SJCRH30 (cell line): ENCODE measurements at regions not wholly inside any gene's neighbourhood (a gene's known extent, or its start where the extent isn't known, plus 50 kb on each side); places are given as distances from the start of the nearest gene placed in this dataset.

ENCODE experiments used
- DNase-seq, 2 experiments: peaks; one replicate each; pipeline ENCODE4 v3.0.0-alpha.2; 2015 to 2020
- H3K27ac ChIP-seq: fragments of 250-450 bp; sonication (Bioruptor Pico); 2 replicates; pipeline ENCODE4 v1.5.1; 2020; ENCODE audit warnings: mild to moderate bottlenecking, moderate library complexity
- H3K27me3 ChIP-seq: fragments of 250-450 bp; sonication (Bioruptor Pico); 2 replicates; pipeline ENCODE4 v1.5.1; 2020; ENCODE audit warnings: mild to moderate bottlenecking, moderate library complexity
- H3K36me3 ChIP-seq: fragments of 250-450 bp; sonication (Bioruptor Pico); 2 replicates; pipeline ENCODE4 v1.5.1; 2020; ENCODE audit warnings: mild to moderate bottlenecking, moderate library complexity
- H3K4me1 ChIP-seq: fragments of 250-450 bp; sonication (Bioruptor Pico); 2 replicates; pipeline ENCODE4 v1.5.1; 2020; ENCODE audit warnings: mild to moderate bottlenecking, moderate library complexity
- H3K4me3 ChIP-seq: fragments of 250-450 bp; sonication (Bioruptor Pico); 2 replicates; pipeline ENCODE4 v1.5.1; 2020; ENCODE audit warnings: mild to moderate bottlenecking, moderate library complexity
- H3K9me3 ChIP-seq: fragments of 250-450 bp; sonication (Bioruptor Pico); replicated peaks from 2 replicates; pipeline ENCODE4 v1.5.1; 2020; ENCODE audit warnings: mild to moderate bottlenecking, moderate library complexity

- H3K4me3 ChIP-seq: no peak overlapping the region
- H3K9me3 ChIP-seq: no peaks in the 10 kb centered on the region
- H3K27me3 ChIP-seq: no peaks in the 10 kb centered on the region
- H3K36me3 ChIP-seq: no peaks in the 10 kb centered on the region
- H3K27ac ChIP-seq: no peak overlapping the region
- no peak for DNase-seq
- no peaks in the 10 kb centered on the region for H3K4me1 ChIP-seq
These were observed 877.1 kb downstream of the RAPGEF2 start for GRCh38 chr4:159979953-159980352.

GRCh38 chr4:159980826-159981468 is 878.1 kb downstream of the RAPGEF2 start:
- Histone ChIP-seq H3K27me3 (no peaks in the 10 kb centered on the region), H3K4me1 (no peaks in the 10 kb centered on the region), H3K9me3 (no peaks in the 10 kb centered on the region), H3K4me3 (no peak overlapping the region), H3K36me3 (no peaks in the 10 kb centered on the region), H3K27ac (no peak overlapping the region)
- DNase-seq: no peak

GRCh38 chr4:159981469-159981856 is 878.6 kb downstream of the RAPGEF2 start:
- Histone ChIP-seq H3K4me1 (no peaks in the 10 kb centered on the region), H3K9me3 (no peaks in the 10 kb centered on the region), H3K27me3 (no peaks in the 10 kb centered on the region), H3K27ac (no peak overlapping the region), H3K36me3 (no peaks in the 10 kb centered on the region), H3K4me3 (no peak overlapping the region)
- no peak for DNase-seq

- H3K36me3 ChIP-seq: no peaks in the 10 kb centered on the region
- no peaks in the 10 kb centered on the region for H3K9me3 ChIP-seq
- H3K27ac ChIP-seq: no peak overlapping the region
- no peak overlapping the region for H3K4me3 ChIP-seq
- H3K27me3 ChIP-seq: no peaks in the 10 kb centered on the region
- H3K4me1 ChIP-seq: no peaks in the 10 kb centered on the region
- no peak for DNase-seq
These were observed 880.2 kb downstream of the RAPGEF2 start for GRCh38 chr4:159983082-159983481.

GRCh38 chr4:160009656-160010493 is 907.0 kb downstream of the RAPGEF2 start:
- no peaks in the 10 kb centered on the region for H3K27me3 ChIP-seq
- H3K9me3 ChIP-seq: no peaks in the 10 kb centered on the region
- H3K27ac ChIP-seq: no peak overlapping the region
- DNase-seq: no peak
- H3K4me3 ChIP-seq: no peak overlapping the region
- no peaks in the 10 kb centered on the region for H3K36me3 ChIP-seq
- H3K4me1 ChIP-seq: no peaks in the 10 kb centered on the region

- Histone ChIP-seq H3K36me3 (no peaks in the 10 kb centered on the region), H3K4me3 (no peak overlapping the region), H3K27me3 (no peaks in the 10 kb centered on the region), H3K27ac (no peak overlapping the region), H3K4me1 (no peaks in the 10 kb centered on the region), H3K9me3 (no peaks in the 10 kb centered on the region)
- no peak for DNase-seq
These were observed 917.1 kb downstream of the RAPGEF2 start for GRCh38 chr4:160019936-160020335.

- H3K9me3 ChIP-seq: no peaks in the 10 kb centered on the region
- DNase-seq: no peak
- H3K4me3 ChIP-seq: no peak overlapping the region
- H3K4me1 ChIP-seq: no peaks in the 10 kb centered on the region
- no peak overlapping the region for H3K27ac ChIP-seq
- no peaks in the 10 kb centered on the region for H3K27me3 ChIP-seq
- no peaks in the 10 kb centered on the region for H3K36me3 ChIP-seq
These were observed 917.9 kb downstream of the RAPGEF2 start for GRCh38 chr4:160020804-160021203.

GRCh38 chr4:160021870-160022269 is 919.0 kb downstream of the RAPGEF2 start:
- no peaks in the 10 kb centered on the region for H3K4me1 ChIP-seq
- H3K9me3 ChIP-seq: no peaks in the 10 kb centered on the region
- no peak for DNase-seq
- no peak overlapping the region for H3K27ac ChIP-seq
- H3K27me3 ChIP-seq: no peaks in the 10 kb centered on the region
- H3K36me3 ChIP-seq: no peaks in the 10 kb centered on the region
- no peak overlapping the region for H3K4me3 ChIP-seq

GRCh38 chr4:160026721-160027120 is 923.8 kb downstream of the RAPGEF2 start:
- H3K9me3 ChIP-seq: no peaks in the 10 kb centered on the region
- no peak overlapping the region for H3K4me3 ChIP-seq
- no peaks in the 10 kb centered on the region for H3K27me3 ChIP-seq
- H3K4me1 ChIP-seq: no peaks in the 10 kb centered on the region
- no peak overlapping the region for H3K27ac ChIP-seq
- DNase-seq: no peak
- H3K36me3 ChIP-seq: no peaks in the 10 kb centered on the region

GRCh38 chr4:160034501-160034900 is 931.6 kb downstream of the RAPGEF2 start:
- no peak overlapping the region for H3K27ac ChIP-seq
- no peak overlapping the region for H3K4me3 ChIP-seq
- no peaks in the 10 kb centered on the region for H3K9me3 ChIP-seq
- H3K27me3 ChIP-seq: no peaks in the 10 kb centered on the region
- H3K36me3 ChIP-seq: no peaks in the 10 kb centered on the region
- DNase-seq: no peak
- H3K4me1 ChIP-seq: no peaks in the 10 kb centered on the region

GRCh38 chr4:160038615-160039014 is 935.7 kb downstream of the RAPGEF2 start:
- no peaks in the 10 kb centered on the region for H3K36me3 ChIP-seq
- H3K4me1 ChIP-seq: no peaks in the 10 kb centered on the region
- no peak overlapping the region for H3K4me3 ChIP-seq
- no peak overlapping the region for H3K27ac ChIP-seq
- no peak for DNase-seq
- no peaks in the 10 kb centered on the region for H3K9me3 ChIP-seq
- no peaks in the 10 kb centered on the region for H3K27me3 ChIP-seq

- no peaks in the 10 kb centered on the region for H3K36me3 ChIP-seq
- no peak for DNase-seq
- no peaks in the 10 kb centered on the region for H3K27me3 ChIP-seq
- H3K4me3 ChIP-seq: no peak overlapping the region
- no peak overlapping the region for H3K27ac ChIP-seq
- no peaks in the 10 kb centered on the region for H3K9me3 ChIP-seq
- H3K4me1 ChIP-seq: no peaks in the 10 kb centered on the region
These were observed 941.8 kb downstream of the RAPGEF2 start for GRCh38 chr4:160044693-160045092.

GRCh38 chr4:160082432-160083207 is 979.7 kb downstream of the RAPGEF2 start:
- no peaks in the 10 kb centered on the region for H3K27me3 ChIP-seq
- no peaks in the 10 kb centered on the region for H3K4me1 ChIP-seq
- no peaks in the 10 kb centered on the region for H3K9me3 ChIP-seq
- no peak overlapping the region for H3K27ac ChIP-seq
- H3K4me3 ChIP-seq: no peak overlapping the region
- no peak for DNase-seq
- H3K36me3 ChIP-seq: no peaks in the 10 kb centered on the region

- Histone ChIP-seq H3K36me3 (no peaks in the 10 kb centered on the region), H3K4me3 (no peak overlapping the region), H3K4me1 (no peaks in the 10 kb centered on the region), H3K27ac (no peak overlapping the region), H3K27me3 (no peaks in the 10 kb centered on the region), H3K9me3 (no peaks in the 10 kb centered on the region)
- DNase-seq: no peak
These were observed 988.8 kb downstream of the RAPGEF2 start for GRCh38 chr4:160091631-160092030.

GRCh38 chr4:160100316-160100715 is 997.4 kb downstream of the RAPGEF2 start:
- no peaks in the 10 kb centered on the region for H3K4me1 ChIP-seq
- H3K27ac ChIP-seq: no peak overlapping the region
- H3K4me3 ChIP-seq: no peak overlapping the region
- no peaks in the 10 kb centered on the region for H3K9me3 ChIP-seq
- DNase-seq: no peak
- no peaks in the 10 kb centered on the region for H3K36me3 ChIP-seq
- H3K27me3 ChIP-seq: no peaks in the 10 kb centered on the region
